IMR-90 (cell line): ENCODE measurements at regions not wholly inside any gene's neighbourhood (a gene's known extent, or its start where the extent isn't known, plus 50 kb on each side); places are given as distances from the start of the nearest gene placed in this dataset.

Experiments
- ATAC-seq: fragments of 200-7000 bp; cut with Tn5 transposase; 2 replicates; pipeline ENCODE4 v1.9.1; 2020; ENCODE audit warnings: low read depth, mild to moderate bottlenecking, moderate library complexity
- BruUV-seq: library from RNA; stranded (reverse); fragments of 400-500 nt; replicated peaks from 2 replicates; lab custom pipeline; 2021; lab: Mats Ljungman, UMichigan
- CTCF ChIA-PET: fragments of 300-600 bp; formaldehyde crosslinking; extraction: SDS; loops from one replicate; lab custom pipeline; 2021; ENCODE audit warnings: antibody characterized with exemption; lab: Yijun Ruan, JAX
- POLR2A ChIA-PET: fragments of 300-600 bp; sonication (Branson Sonifier 250); formaldehyde crosslinking; loops from one replicate; lab custom pipeline; 2022; ENCODE audit warnings: antibody characterized with exemption; ENCODE audit not compliant: unreplicated experiment; lab: Charles Lee
- DNase-seq: peaks from one replicate; pipeline ENCODE4 v3.0.0; 2013
- H2AFZ ChIP-seq: replicated peaks from 2 replicates; pipeline ENCODE3; 2013; ENCODE audit warnings: low read length, mild to moderate bottlenecking; ENCODE audit not compliant: poor library complexity
- H2AK5ac ChIP-seq: 2 replicates; pipeline ENCODE4 v1.6.1; 2013; ENCODE audit warnings: low read depth, low read length, inconsistent platforms
- H2AK9ac ChIP-seq: replicated peaks from 2 replicates; pipeline ENCODE3; 2013; ENCODE audit warnings: mild to moderate bottlenecking, low read depth, low read length, moderate library complexity; ENCODE audit not compliant: poor library complexity
- H2BK120ac ChIP-seq: 2 replicates; pipeline ENCODE4 v1.6.1; 2013; ENCODE audit warnings: low read depth, low read length, inconsistent platforms
- H2BK15ac ChIP-seq: 3 replicates; pipeline ENCODE4 v1.6.1; 2013; ENCODE audit warnings: low read depth, low read length, inconsistent platforms
- H2BK20ac ChIP-seq: 2 replicates; pipeline ENCODE4 v1.6.1; 2013; ENCODE audit warnings: low read depth, mild to moderate bottlenecking, inconsistent platforms, low read length, moderate library complexity
- H2BK5ac ChIP-seq: 2 replicates; pipeline ENCODE4 v1.6.1; 2013; ENCODE audit warnings: mild to moderate bottlenecking, low read depth, low read length, inconsistent platforms; ENCODE audit not compliant: poor library complexity, severe bottlenecking
- H3K14ac ChIP-seq: replicated peaks from 2 replicates; pipeline ENCODE4 v1.6.1; 2013; ENCODE audit warnings: low read depth, low read length, inconsistent platforms
- H3K18ac ChIP-seq: 2 replicates; pipeline ENCODE4 v1.6.1; 2013; ENCODE audit warnings: low read depth, low read length, control low read depth
- H3K23ac ChIP-seq: 2 replicates; pipeline ENCODE4 v1.6.1; 2013; ENCODE audit warnings: low read depth, low read length, inconsistent platforms
- H3K27ac ChIP-seq: 2 replicates; pipeline ENCODE4 v1.5.1; 2013; ENCODE audit warnings: mild to moderate bottlenecking, control low read depth, low read length; ENCODE audit not compliant: insufficient read depth
- H3K27me3 ChIP-seq: 2 replicates; pipeline ENCODE4 v1.6.1; 2013; ENCODE audit warnings: low read length; ENCODE audit not compliant: control insufficient read depth, insufficient read depth
- H3K36me3 ChIP-seq: 2 replicates; pipeline ENCODE4 v1.6.1; 2013; ENCODE audit warnings: low read length, mixed read lengths; ENCODE audit not compliant: control insufficient read depth, insufficient read depth
- H3K4ac ChIP-seq: 2 replicates; pipeline ENCODE4 v1.6.1; 2013; ENCODE audit warnings: low read depth, low read length, inconsistent platforms
- H3K4me1 ChIP-seq: 2 replicates; pipeline ENCODE4 v1.6.1; 2013; ENCODE audit warnings: low read length, mixed read lengths; ENCODE audit not compliant: control insufficient read depth, insufficient read depth
- H3K4me2 ChIP-seq: 2 replicates; pipeline ENCODE4 v1.6.1; 2013; ENCODE audit warnings: low read depth, mild to moderate bottlenecking, control low read depth, low read length, moderate library complexity
- H3K4me3 ChIP-seq: 2 replicates; pipeline ENCODE4 v1.5.1; 2013; ENCODE audit warnings: low read depth, mild to moderate bottlenecking, control low read depth, low read length, moderate library complexity; ENCODE audit not compliant: insufficient read depth
- H3K56ac ChIP-seq: 2 replicates; pipeline ENCODE4 v1.6.1; 2013; ENCODE audit warnings: low read length, inconsistent platforms; ENCODE audit not compliant: insufficient read depth; ENCODE audit errors: extremely low read depth
- H3K79me1 ChIP-seq, 2 experiments: 2 replicates each; pipeline ENCODE4 v1.6.1; 2013; ENCODE audit warnings: low read length in 2 of 2, inconsistent platforms in 1 of 2, low read depth in 1 of 2
- H3K9ac ChIP-seq: 2 replicates; pipeline ENCODE4 v1.6.1; 2013; ENCODE audit warnings: low read depth, low read length, control low read depth
- H3K9me1 ChIP-seq: 2 replicates; pipeline ENCODE4 v1.6.1; 2013; ENCODE audit warnings: low read length, inconsistent platforms; ENCODE audit not compliant: insufficient read depth
- H3K9me3 ChIP-seq: 2 replicates; pipeline ENCODE4 v1.6.1; 2013; ENCODE audit warnings: low read length; ENCODE audit not compliant: control insufficient read depth, insufficient read depth
- H4K20me1 ChIP-seq: 2 replicates; pipeline ENCODE4 v1.6.1; 2013; ENCODE audit warnings: low read length, inconsistent platforms; ENCODE audit not compliant: insufficient read depth
- H4K5ac ChIP-seq: 2 replicates; pipeline ENCODE4 v1.6.1; 2013; ENCODE audit warnings: mild to moderate bottlenecking, low read depth, low read length, control low read depth
- H4K8ac ChIP-seq, 2 experiments: 2 replicates each; pipeline ENCODE4 v1.6.1; 2013; ENCODE audit warnings: low read depth in 2 of 2, low read length in 2 of 2, control low read depth in 1 of 2, inconsistent platforms in 1 of 2
- H4K91ac ChIP-seq: 2 replicates; pipeline ENCODE4 v1.6.1; 2013; ENCODE audit warnings: low read depth, low read length, inconsistent platforms; ENCODE audit not compliant: insufficient read depth
- BHLHE40 ChIP-seq: fragments of 150-350 bp; IDR thresholded peaks from 2 replicates; pipeline ENCODE4 v1.6.1; 2016; ENCODE audit warnings: mild to moderate bottlenecking, low read depth, low read length
- CEBPB ChIP-seq: IDR thresholded peaks from 2 replicates; pipeline ENCODE4 v1.6.1; 2012; ENCODE audit warnings: low read depth, low read length, improper control_type of control experiment
- CHD1 ChIP-seq: IDR thresholded peaks from 2 replicates; pipeline ENCODE4 v1.6.1; 2012; ENCODE audit warnings: low read depth, low read length, improper control_type of control experiment
- FOS ChIP-seq: fragments of 150-350 bp; IDR thresholded peaks from 2 replicates; pipeline ENCODE4 v1.6.1; 2016; ENCODE audit warnings: low read depth, low read length
- MAFK ChIP-seq: IDR thresholded peaks from 2 replicates; pipeline ENCODE4 v1.6.1; 2012; ENCODE audit warnings: low read depth, low read length, improper control_type of control experiment
- MXI1 ChIP-seq: IDR thresholded peaks from 2 replicates; pipeline ENCODE4 v1.6.1; 2012; ENCODE audit warnings: low read depth, mild to moderate bottlenecking, low read length, moderate library complexity, borderline replicate concordance
- NFE2L2 ChIP-seq: fragments of 150-350 bp; IDR thresholded peaks from 2 replicates; pipeline ENCODE4 v1.6.1; 2016; ENCODE audit warnings: low read depth, mild to moderate bottlenecking, low read length
- POLR2A ChIP-seq: IDR thresholded peaks from 2 replicates; pipeline ENCODE4 v1.6.1; 2012; ENCODE audit warnings: mild to moderate bottlenecking, low read depth, low read length
- RCOR1 ChIP-seq: IDR thresholded peaks from 2 replicates; pipeline ENCODE4 v1.6.1; 2012; ENCODE audit warnings: mild to moderate bottlenecking, low read length, improper control_type of control experiment; ENCODE audit not compliant: insufficient replicate concordance
- RFX5 ChIP-seq: IDR thresholded peaks from 2 replicates; pipeline ENCODE4 v1.8.0; 2012; ENCODE audit warnings: low read depth, mild to moderate bottlenecking, low read length, moderate library complexity
- SMC3 ChIP-seq: fragments of 150-350 bp; IDR thresholded peaks from 2 replicates; pipeline ENCODE4 v1.6.1; 2016; ENCODE audit warnings: low read depth, mild to moderate bottlenecking, antibody characterized with exemption, low read length, moderate library complexity
- WGBS, 2 experiments: methylation state at CpG; one replicate each; pipeline versions ENCODE4 v1.1.5 to v1.1.7; 2013; ENCODE audit warnings: missing lambda C conversion rate in 2 of 2; ENCODE audit not compliant: insufficient read length in 1 of 2; ENCODE audit errors: extremely low coverage in 2 of 2; 5-methylcytosine and 5-hydroxymethylcytosine counted together
- dilution Hi-C: fragments of 300-500 bp; cut with HindIII; formaldehyde crosslinking; loops from one replicate; pipeline ENCODE4 v1.14.3; 2018; ENCODE audit warnings: low sequenced_read_pairs; ENCODE audit not compliant: unreplicated experiment
- in situ Hi-C: fragments of 300-500 bp; cut with MboI; formaldehyde crosslinking; loops from 3 replicates; pipeline ENCODE4 v1.14.3; 2019; ENCODE audit warnings: low sequenced_read_pairs, inconsistent platforms, mixed read lengths
- intact Hi-C: fragments of 100-400 bp; cut with micrococcal nuclease; formaldehyde crosslinking; loops from 2 replicates; pipeline ENCODE4 v1.10.0; 2022
- TF ChIP-seq, protein P1 (sequence below): fragments of 150-350 bp; IDR thresholded peaks from 2 replicates; pipeline ENCODE4 v1.6.1; 2017; ENCODE audit warnings: mild to moderate bottlenecking, antibody characterized with exemption, low read length, low read depth
- TF ChIP-seq, protein P2 (sequence below): conservative IDR thresholded peaks from 2 replicates; pipeline ENCODE4 v1.5.1; 2012; ENCODE audit warnings: mild to moderate bottlenecking, low read depth, low read length, improper control_type of control experiment

DNA sequence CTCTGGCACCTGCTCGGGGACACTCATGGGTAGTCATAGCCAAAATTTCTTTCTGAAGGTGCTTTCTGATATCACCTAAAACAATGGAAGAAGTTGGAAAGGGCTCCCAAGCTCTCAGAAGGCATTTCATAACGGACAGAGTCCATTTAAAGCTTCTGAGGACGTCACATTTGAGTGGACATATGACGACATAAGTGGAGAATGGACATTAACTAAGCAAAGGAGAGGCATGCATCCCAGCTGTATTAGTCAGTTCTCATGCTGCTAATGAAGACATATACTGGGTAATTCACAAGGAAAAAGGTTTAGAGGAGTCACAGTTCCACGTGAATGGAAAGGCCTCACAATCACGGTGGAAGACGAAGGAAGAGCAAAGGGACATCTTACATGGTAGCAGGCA is 260.2 kb upstream of the DYNLRB2 start:
- CTCF ChIA-PET = interaction anchor here (1.3 kb wide), 1 partner anchor 20 kb away, joined by 3 read pairs; no protein-coding TSS in a partner anchor
- H2AK5ac ChIP-seq = no peak overlapping the region
- ATAC-seq = no peak
- DNase-seq = peak; percentile 35
- peaks cover 3% of the 10 kb centered on the region; the same call in 1 of the 2 replicates for H3K4me1 ChIP-seq
- H3K9ac ChIP-seq = no peak overlapping the region
- H2AK9ac ChIP-seq = no peak overlapping the region
- no peak overlapping the region for H3K23ac ChIP-seq
- intact Hi-C loops = no loop called here
- H4K5ac ChIP-seq = no peak overlapping the region
- H2BK15ac ChIP-seq = no peak overlapping the region
- BruUV-seq = no TSS peak
- no peak overlapping the region for H3K4me2 ChIP-seq
- H3K27ac ChIP-seq = no peak overlapping the region
- H2AFZ ChIP-seq = no peak overlapping the region
- no peak overlapping the region for H3K4ac ChIP-seq
- dilution Hi-C loops = no loop called here
- H3K27me3 ChIP-seq = no peaks in the 10 kb centered on the region
- 0 out of 2 replicates have a peak, but pooled peaks cover 5% of the 10 kb centered on the region for H3K9me1 ChIP-seq
- TF ChIP-seq MAFK (no peak), POLR2A (no peak), CHD1 (no peak), CEBPB (no peak), NFE2L2 (no peak), FOS (no peak), MXI1 (no peak), BHLHE40 (no peak), RFX5 (no peak), SMC3 (no peak), RCOR1 (no peak)
- TF ChIP-seq, protein P1, sequence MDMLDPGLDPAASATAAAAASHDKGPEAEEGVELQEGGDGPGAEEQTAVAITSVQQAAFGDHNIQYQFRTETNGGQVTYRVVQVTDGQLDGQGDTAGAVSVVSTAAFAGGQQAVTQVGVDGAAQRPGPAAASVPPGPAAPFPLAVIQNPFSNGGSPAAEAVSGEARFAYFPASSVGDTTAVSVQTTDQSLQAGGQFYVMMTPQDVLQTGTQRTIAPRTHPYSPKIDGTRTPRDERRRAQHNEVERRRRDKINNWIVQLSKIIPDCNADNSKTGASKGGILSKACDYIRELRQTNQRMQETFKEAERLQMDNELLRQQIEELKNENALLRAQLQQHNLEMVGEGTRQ = no peak
- TF ChIP-seq, protein P2, sequence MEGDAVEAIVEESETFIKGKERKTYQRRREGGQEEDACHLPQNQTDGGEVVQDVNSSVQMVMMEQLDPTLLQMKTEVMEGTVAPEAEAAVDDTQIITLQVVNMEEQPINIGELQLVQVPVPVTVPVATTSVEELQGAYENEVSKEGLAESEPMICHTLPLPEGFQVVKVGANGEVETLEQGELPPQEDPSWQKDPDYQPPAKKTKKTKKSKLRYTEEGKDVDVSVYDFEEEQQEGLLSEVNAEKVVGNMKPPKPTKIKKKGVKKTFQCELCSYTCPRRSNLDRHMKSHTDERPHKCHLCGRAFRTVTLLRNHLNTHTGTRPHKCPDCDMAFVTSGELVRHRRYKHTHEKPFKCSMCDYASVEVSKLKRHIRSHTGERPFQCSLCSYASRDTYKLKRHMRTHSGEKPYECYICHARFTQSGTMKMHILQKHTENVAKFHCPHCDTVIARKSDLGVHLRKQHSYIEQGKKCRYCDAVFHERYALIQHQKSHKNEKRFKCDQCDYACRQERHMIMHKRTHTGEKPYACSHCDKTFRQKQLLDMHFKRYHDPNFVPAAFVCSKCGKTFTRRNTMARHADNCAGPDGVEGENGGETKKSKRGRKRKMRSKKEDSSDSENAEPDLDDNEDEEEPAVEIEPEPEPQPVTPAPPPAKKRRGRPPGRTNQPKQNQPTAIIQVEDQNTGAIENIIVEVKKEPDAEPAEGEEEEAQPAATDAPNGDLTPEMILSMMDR = no peak
- no peak overlapping the region for H2BK120ac ChIP-seq
- in situ Hi-C loops = no loop called here
- WGBS, 2 experiments = no CpG with 5 or more reads among the region's 7 CpGs
- H3K79me1 ChIP-seq = no peaks in the 10 kb centered on the region
- H2BK20ac ChIP-seq = no peak overlapping the region
- H3K9me3 ChIP-seq = no peaks in the 10 kb centered on the region
- H4K20me1 ChIP-seq = no peaks in the 10 kb centered on the region
- no peak overlapping the region for H4K8ac ChIP-seq
- H3K18ac ChIP-seq = no peak overlapping the region
- POLR2A ChIA-PET = no interaction called here
- no peak overlapping the region for H4K91ac ChIP-seq
- no peaks in the 10 kb centered on the region for H3K36me3 ChIP-seq
- no peak overlapping the region; the same call in 1 of the 2 replicates for H3K14ac ChIP-seq
- H3K4me3 ChIP-seq = no peak overlapping the region
- H2BK5ac ChIP-seq = no peak overlapping the region
- H3K56ac ChIP-seq = no peak overlapping the region
